ENCODE measurements at regions not wholly inside any gene's neighbourhood (a gene's known extent, or its start where the extent isn't known, plus 50 kb on each side); places are given as distances from the start of the nearest gene placed in this dataset.
"Not testable (repeated sequence)": the region's sequence is repeated elsewhere in the genome, so short reads cannot be mapped to it uniquely, and the experiment has no call there.

- H3K27me3 ChIP-seq: no peaks in the 10 kb centered on the region
- H3K4me1 ChIP-seq: no peaks in the 10 kb centered on the region
Observed at GRCh38 chr12:22808860-22809259, 183.9 kb downstream of the ETNK1 start.

GRCh38 chr12:22810036-22810435 lies 185.1 kb downstream of the ETNK1 start:
- DNase-seq (ENCODE audit: low spot score in 2 of 2): no peak
- no peak overlapping the region for H3K27ac ChIP-seq
- H3K4me1 ChIP-seq: no peaks in the 10 kb centered on the region
- H3K27me3 ChIP-seq: no peaks in the 10 kb centered on the region
- no peaks in the 10 kb centered on the region for H3K36me3 ChIP-seq
- no peaks in the 10 kb centered on the region for H3K9me3 ChIP-seq
- no peak for TF ChIP-seq POLR2AphosphoS5 (IDR thresholded peaks at IDR 0.05)
- TF ChIP-seq POLR2A (IDR thresholded peaks at IDR 0.05): no peak
- no peak for TF ChIP-seq CTCF (IDR thresholded peaks at IDR 0.05)
- H3K4me3 ChIP-seq: no peak overlapping the region
- intact Hi-C loops (cut with DNase I; ENCODE audit: low total_unique reads): no loop called here

More at GRCh38 chr12:22808860-22809259, 183.9 kb downstream of the ETNK1 start:
- Histone ChIP-seq H3K36me3 (no peaks in the 10 kb centered on the region), H3K9me3 (no peaks in the 10 kb centered on the region), H3K27ac (no peak overlapping the region), H3K4me3 (no peak overlapping the region)
- intact Hi-C loops (cut with DNase I; ENCODE audit: low total_unique reads): no loop called here
- TF ChIP-seq CTCF (IDR thresholded peaks at IDR 0.05): no peak
- DNase-seq (ENCODE audit: low spot score in 2 of 2): no peak

- Histone ChIP-seq H3K27ac (no peak overlapping the region), H3K9me3 (no peaks in the 10 kb centered on the region), H3K4me1 (no peaks in the 10 kb centered on the region), H3K4me3 (no peak overlapping the region), H3K27me3 (no peaks in the 10 kb centered on the region), H3K36me3 (no peaks in the 10 kb centered on the region)
- TF ChIP-seq POLR2A (IDR thresholded peaks at IDR 0.05) (no peak), CTCF (IDR thresholded peaks at IDR 0.05) (no peak), POLR2AphosphoS5 (IDR thresholded peaks at IDR 0.05) (no peak)
- intact Hi-C loops (cut with DNase I; ENCODE audit: low total_unique reads): no loop called here
- DNase-seq (ENCODE audit: low spot score in 2 of 2): no peak
Observed at GRCh38 chr12:22812531-22812930, 187.6 kb downstream of the ETNK1 start.

GRCh38 chr12:22821985-22822384 lies 197.0 kb downstream of the ETNK1 start:
- no peaks in the 10 kb centered on the region for H3K36me3 ChIP-seq
- intact Hi-C loops (cut with DNase I; ENCODE audit: low total_unique reads): no loop called here
- no peaks in the 10 kb centered on the region for H3K4me1 ChIP-seq
- no peak overlapping the region for H3K27ac ChIP-seq
- TF ChIP-seq POLR2AphosphoS5 (IDR thresholded peaks at IDR 0.05) (no peak), POLR2A (IDR thresholded peaks at IDR 0.05) (no peak), CTCF (IDR thresholded peaks at IDR 0.05) (no peak)
- no peaks in the 10 kb centered on the region for H3K9me3 ChIP-seq
- DNase-seq (ENCODE audit: low spot score in 2 of 2): no peak
- no peaks in the 10 kb centered on the region for H3K27me3 ChIP-seq
- H3K4me3 ChIP-seq: no peak overlapping the region

GRCh38 chr12:22826026-22826425 lies 201.1 kb downstream of the ETNK1 start:
- no peak for DNase-seq (ENCODE audit: low spot score in 2 of 2)
- H3K4me3 ChIP-seq: no peak overlapping the region
- no peaks in the 10 kb centered on the region for H3K4me1 ChIP-seq
- no peak overlapping the region for H3K27ac ChIP-seq
- H3K9me3 ChIP-seq: no peaks in the 10 kb centered on the region
- intact Hi-C loops (cut with DNase I; ENCODE audit: low total_unique reads): no loop called here
- no peaks in the 10 kb centered on the region for H3K27me3 ChIP-seq
- no peaks in the 10 kb centered on the region for H3K36me3 ChIP-seq
- TF ChIP-seq CTCF (IDR thresholded peaks at IDR 0.05) (no peak), POLR2AphosphoS5 (IDR thresholded peaks at IDR 0.05) (no peak), POLR2A (IDR thresholded peaks at IDR 0.05) (no peak)

- DNase-seq (ENCODE audit: low spot score in 2 of 2): not testable (repeated sequence)
Observed at GRCh38 chr12:22826446-22826981, 201.5 kb downstream of the ETNK1 start.

More at GRCh38 chr12:22826446-22826981, 201.5 kb downstream of the ETNK1 start:
- H3K4me1 ChIP-seq; H3K27ac ChIP-seq; H3K27me3 ChIP-seq; H3K36me3 ChIP-seq; H3K9me3 ChIP-seq; intact Hi-C loops (cut with DNase I; ENCODE audit: low total_unique reads); H3K4me3 ChIP-seq: not testable (repeated sequence)

Measured in breast epithelium (tissue), 4 donors.